ENCODE measurements at regions not wholly inside any gene's neighbourhood (a gene's known extent, or its start where the extent isn't known, plus 50 kb on each side); places are given as distances from the start of the nearest gene placed in this dataset.

- TF ChIP-seq GABPA (IDR thresholded peaks at IDR 0.05; ENCODE audit: low read depth) (no peak), CTCF (IDR thresholded peaks at IDR 0.05; ENCODE audit: insufficient read depth, low read length) (no peak), REST (IDR thresholded peaks at IDR 0.05; ENCODE audit: insufficient replicate concordance, low read depth) (no peak), POLR2AphosphoS5 (IDR thresholded peaks at IDR 0.05; ENCODE audit: low read depth) (no peak), SPI1 (IDR thresholded peaks at IDR 0.05; ENCODE audit: borderline replicate concordance, low read depth) (no peak)
Measured at GRCh38 chr3:152960684-152961083, 125.8 kb downstream of the P2RY1 start.
